BLaER1 treated with 17β-estradiol and CSF1 and Interleukin-3, amounts not matched to agents 10 nM and 100 nM (cell line): ENCODE measurements at regions not wholly inside any gene's neighbourhood (a gene's known extent, or its start where the extent isn't known, plus 50 kb on each side); places are given as distances from the start of the nearest gene placed in this dataset.

Experiments used
- H3K27ac ChIP-seq, 11 experiments: shearing (Covaris generic); formaldehyde crosslinking; 2 replicates each; pipeline ENCODE4 v1.8.1; 2022
- H3K27me3 ChIP-seq, 11 experiments: shearing (Covaris generic); formaldehyde crosslinking; 2 replicates each; pipeline ENCODE4 v1.8.1; 2022
- H3K36me3 ChIP-seq, 11 experiments: shearing (Covaris generic); formaldehyde crosslinking; 2 replicates each; pipeline ENCODE4 v1.8.1; 2022
- H3K4me1 ChIP-seq, 10 experiments: shearing (Covaris generic); formaldehyde crosslinking; 2 replicates each; pipeline ENCODE4 v1.8.1; 2022
- H3K4me2 ChIP-seq, 11 experiments: shearing (Covaris generic); formaldehyde crosslinking; 2 replicates each; pipeline ENCODE4 v1.8.1; 2022
- H3K4me3 ChIP-seq, 10 experiments: shearing (Covaris generic); formaldehyde crosslinking; 2 replicates each; pipeline ENCODE4 v1.8.1; 2022
- H3K9ac ChIP-seq, 11 experiments: shearing (Covaris generic); formaldehyde crosslinking; 2 replicates each; pipeline ENCODE4 v1.8.1; 2022
- H3K9me3 ChIP-seq, 11 experiments: shearing (Covaris generic); formaldehyde crosslinking; replicated peaks in 1 of 11; 2 replicates each; pipeline ENCODE4 v1.8.1; 2022
- H4K20me1 ChIP-seq, 11 experiments: shearing (Covaris generic); formaldehyde crosslinking; 2 replicates each; pipeline ENCODE4 v1.8.1; 2022
- Cebpa-rat ChIP-seq, 11 experiments: shearing (Covaris generic); IDR thresholded peaks; 2 replicates each; pipeline ENCODE4 v1.8.1; 2022

DNA sequence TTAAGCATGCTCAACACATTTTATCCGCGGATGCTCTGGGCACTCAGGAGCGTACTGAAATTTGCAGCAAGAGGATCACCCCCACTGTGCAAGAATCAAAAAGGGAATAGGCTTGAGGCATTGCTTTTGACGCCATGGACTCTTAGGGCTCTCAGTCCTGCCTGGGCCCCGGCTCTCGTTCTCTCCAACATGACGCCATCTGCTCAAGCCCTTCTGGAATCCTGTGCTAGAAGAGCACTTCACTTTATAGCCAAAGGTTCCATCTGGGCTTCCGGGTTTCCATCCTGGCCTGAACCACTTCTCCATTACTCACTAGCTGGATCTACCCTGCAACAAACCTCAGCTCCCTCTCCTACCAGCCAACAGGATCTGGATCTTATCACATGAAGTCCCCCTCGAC lies 105.3 kb downstream of the FOXF2 start:
- Histone ChIP-seq H3K4me2 (no peak overlapping the region), H3K4me1 (peaks cover 0 to 11% (median 0%) of the 10 kb centered on the region in 10 experiments; a peak in 5 of 20 replicates), H4K20me1 (no peaks in the 10 kb centered on the region), H3K4me3 (no peak overlapping the region), H3K9ac (no peak overlapping the region), H3K9me3 (peaks cover 0 to 15% (median 5%) of the 10 kb centered on the region in 11 experiments; a peak in 11 of 22 replicates), H3K27me3 (no peaks in the 10 kb centered on the region), H3K36me3 (no peaks in the 10 kb centered on the region), H3K27ac (no peak overlapping the region)
- TF ChIP-seq Cebpa-rat (IDR thresholded peaks at IDR 0.05): no peak

GRCh38 chr6:1495344-1495743 lies 106.0 kb downstream of the FOXF2 start:
- no peak for TF ChIP-seq Cebpa-rat (IDR thresholded peaks at IDR 0.05)
- no peak overlapping the region for H3K27ac ChIP-seq
- H3K4me2 ChIP-seq: no peak overlapping the region
- no peaks in the 10 kb centered on the region for H4K20me1 ChIP-seq
- H3K9me3 ChIP-seq: peaks cover 0 to 15% (median 5%) of the 10 kb centered on the region in 11 experiments; a peak in 11 of 22 replicates
- H3K4me1 ChIP-seq: peaks cover 0 to 9% (median 0%) of the 10 kb centered on the region in 10 experiments; a peak in 5 of 20 replicates
- no peak overlapping the region for H3K9ac ChIP-seq
- no peak overlapping the region for H3K4me3 ChIP-seq
- no peaks in the 10 kb centered on the region for H3K36me3 ChIP-seq
- no peaks in the 10 kb centered on the region for H3K27me3 ChIP-seq

DNA sequence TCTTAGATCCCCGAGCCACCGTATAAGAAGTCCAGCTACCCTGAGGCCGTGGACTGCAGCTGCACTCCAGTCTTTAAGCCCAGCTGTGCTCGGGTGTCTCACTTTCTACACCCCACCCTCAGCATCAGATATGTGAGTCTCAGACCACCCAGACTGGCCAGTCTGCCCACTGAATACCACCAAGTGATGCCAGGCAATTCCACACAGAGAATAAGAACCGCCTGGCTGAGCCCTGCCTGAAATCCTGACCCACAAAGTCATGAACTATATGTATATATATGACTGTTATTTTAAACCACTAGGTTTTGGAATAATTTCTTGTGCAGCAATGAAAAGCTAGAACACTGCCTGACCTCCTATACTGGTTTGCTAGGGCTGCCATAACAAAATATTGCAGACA lies 106.7 kb downstream of the FOXF2 start:
- no peak overlapping the region for H3K9ac ChIP-seq

GRCh38 chr6:1496836-1497760 lies 107.7 kb downstream of the FOXF2 start:
- no peaks in the 10 kb centered on the region for H3K36me3 ChIP-seq
- no peak for TF ChIP-seq Cebpa-rat (IDR thresholded peaks at IDR 0.05)
- no peak overlapping the region for H3K4me2 ChIP-seq
- H3K9me3 ChIP-seq: peaks cover 0 to 15% (median 5%) of the 10 kb centered on the region in 11 experiments; a peak in 11 of 22 replicates
- H3K4me1 ChIP-seq: no peaks in the 10 kb centered on the region
- no peaks in the 10 kb centered on the region for H3K27me3 ChIP-seq
- H3K27ac ChIP-seq: no peak overlapping the region
- no peak overlapping the region for H3K4me3 ChIP-seq
- H3K9ac ChIP-seq: no peak overlapping the region
- no peaks in the 10 kb centered on the region for H4K20me1 ChIP-seq

More for the DNA sequence above, 106.7 kb downstream of the FOXF2 start:
- Histone ChIP-seq H3K36me3 (no peaks in the 10 kb centered on the region), H3K27ac (no peak overlapping the region), H4K20me1 (no peaks in the 10 kb centered on the region), H3K4me1 (peaks cover 0 to 1% (median 0%) of the 10 kb centered on the region in 10 experiments; a peak in 3 of 20 replicates), H3K9me3 (peaks cover 0 to 15% (median 5%) of the 10 kb centered on the region in 11 experiments; a peak in 11 of 22 replicates), H3K4me3 (no peak overlapping the region), H3K27me3 (no peaks in the 10 kb centered on the region), H3K4me2 (no peak overlapping the region)
- TF ChIP-seq Cebpa-rat (IDR thresholded peaks at IDR 0.05): no peak

- no peaks in the 10 kb centered on the region for H4K20me1 ChIP-seq
- H3K36me3 ChIP-seq: no peaks in the 10 kb centered on the region
- no peak overlapping the region for H3K9ac ChIP-seq
- H3K9me3 ChIP-seq: peaks cover 0 to 15% (median 5%) of the 10 kb centered on the region in 11 experiments; a peak in 11 of 22 replicates
- H3K27ac ChIP-seq: no peak overlapping the region
- H3K4me2 ChIP-seq: no peak overlapping the region
- no peaks in the 10 kb centered on the region for H3K4me1 ChIP-seq
- no peaks in the 10 kb centered on the region for H3K27me3 ChIP-seq
- no peak for TF ChIP-seq Cebpa-rat (IDR thresholded peaks at IDR 0.05)
- no peak overlapping the region for H3K4me3 ChIP-seq
These were observed 108.4 kb downstream of the FOXF2 start for GRCh38 chr6:1497761-1498105.

DNA sequence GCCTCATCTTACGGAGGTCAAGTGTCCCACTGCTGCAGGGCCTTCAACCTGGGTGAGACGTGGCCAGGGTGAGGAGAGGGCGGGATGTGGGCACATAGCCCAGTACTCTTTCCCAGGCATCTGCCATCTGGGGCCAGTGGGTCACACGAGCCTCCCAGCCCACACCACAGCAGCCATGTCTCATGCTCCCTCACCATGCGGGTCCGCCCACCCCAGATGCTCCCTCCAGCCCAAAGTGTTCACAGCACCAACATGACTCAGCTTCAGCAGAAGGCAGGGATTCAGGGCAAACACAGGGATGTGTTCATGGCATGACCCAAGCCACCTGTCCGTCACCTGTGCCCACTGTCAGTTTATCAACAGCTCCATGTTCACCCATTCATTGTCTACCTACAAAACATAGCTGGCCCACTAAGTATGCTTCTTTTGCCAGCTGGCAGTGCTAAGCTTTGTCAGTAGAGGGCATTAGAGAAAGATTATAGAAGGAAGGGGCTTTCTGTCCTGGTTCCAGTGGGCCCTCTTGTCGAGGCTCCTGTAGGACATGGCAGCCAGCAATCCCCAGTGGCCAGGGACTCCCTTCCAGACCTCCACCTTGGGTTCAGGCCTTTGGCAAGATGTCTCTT lies 109.2 kb downstream of the FOXF2 start:
- Histone ChIP-seq H3K4me3 (no peak overlapping the region), H3K27me3 (no peaks in the 10 kb centered on the region), H3K27ac (no peak overlapping the region), H3K4me2 (no peak overlapping the region), H3K36me3 (no peaks in the 10 kb centered on the region), H3K9ac (no peak overlapping the region), H4K20me1 (no peaks in the 10 kb centered on the region), H3K4me1 (no peaks in the 10 kb centered on the region), H3K9me3 (peaks cover 0 to 15% (median 5%) of the 10 kb centered on the region in 11 experiments; a peak in 11 of 22 replicates)
- no peak for TF ChIP-seq Cebpa-rat (IDR thresholded peaks at IDR 0.05)

DNA sequence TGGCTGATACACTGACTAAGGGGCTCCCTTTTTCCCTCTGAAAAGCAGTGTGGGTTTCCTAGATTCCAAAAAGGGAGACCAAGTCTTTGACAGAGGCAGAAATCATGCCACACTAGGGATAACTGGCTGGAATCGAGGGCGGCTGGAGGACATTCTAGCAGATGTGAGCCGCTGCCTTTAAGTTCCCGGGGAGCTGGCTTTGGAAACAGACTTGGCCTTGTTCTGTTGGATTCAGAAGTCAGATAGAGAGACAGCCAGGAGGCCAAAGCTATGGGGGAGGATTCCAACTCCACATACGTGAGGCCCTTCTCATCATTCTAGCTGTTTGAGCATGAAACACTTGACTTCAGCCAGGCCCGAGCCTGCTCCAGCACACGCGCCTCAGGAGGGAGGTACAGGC lies 109.9 kb upstream of the FOXC1 start:
- Histone ChIP-seq H3K9me3 (peaks cover 0 to 15% (median 5%) of the 10 kb centered on the region in 11 experiments; a peak in 11 of 22 replicates), H3K27me3 (no peaks in the 10 kb centered on the region), H3K36me3 (no peaks in the 10 kb centered on the region), H3K9ac (no peak overlapping the region), H3K4me1 (no peaks in the 10 kb centered on the region), H3K4me3 (no peak overlapping the region), H3K27ac (no peak overlapping the region), H3K4me2 (no peak overlapping the region), H4K20me1 (no peaks in the 10 kb centered on the region)
- no peak for TF ChIP-seq Cebpa-rat (IDR thresholded peaks at IDR 0.05)

DNA sequence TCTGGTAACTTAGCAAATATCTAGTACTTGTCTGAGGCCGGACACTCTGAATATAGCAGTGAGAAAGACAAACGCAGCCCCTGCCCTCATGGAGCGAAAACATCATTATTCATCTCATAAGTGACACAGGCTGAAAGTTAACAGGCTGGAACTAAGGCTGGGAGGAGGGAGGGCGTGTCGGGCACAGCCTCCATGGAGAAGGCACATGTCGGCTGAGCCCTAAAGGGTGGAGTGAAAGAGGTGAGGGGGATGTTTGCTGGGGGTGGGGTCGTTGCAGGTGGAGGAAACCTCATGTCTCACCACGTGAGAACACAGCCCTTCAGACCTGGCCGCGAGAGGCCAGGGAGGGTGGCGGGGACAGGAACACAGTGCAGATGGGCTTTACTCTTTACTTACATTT lies 108.8 kb upstream of the FOXC1 start:
- Histone ChIP-seq H3K27ac (no peak overlapping the region), H3K27me3 (no peaks in the 10 kb centered on the region), H4K20me1 (no peaks in the 10 kb centered on the region), H3K4me2 (no peak overlapping the region), H3K9ac (no peak overlapping the region), H3K4me3 (no peak overlapping the region), H3K9me3 (peaks cover 0 to 9% (median 2%) of the 10 kb centered on the region in 11 experiments; a peak in 11 of 22 replicates), H3K36me3 (no peaks in the 10 kb centered on the region), H3K4me1 (no peaks in the 10 kb centered on the region)
- TF ChIP-seq Cebpa-rat (IDR thresholded peaks at IDR 0.05): no peak

- no peak for TF ChIP-seq Cebpa-rat (IDR thresholded peaks at IDR 0.05)
- H3K4me3 ChIP-seq: no peak overlapping the region
- H3K4me1 ChIP-seq: no peaks in the 10 kb centered on the region
- H3K9me3 ChIP-seq: no peaks in the 10 kb centered on the region
- no peak overlapping the region for H3K4me2 ChIP-seq
- no peaks in the 10 kb centered on the region for H3K27me3 ChIP-seq
- no peaks in the 10 kb centered on the region for H4K20me1 ChIP-seq
- H3K9ac ChIP-seq: no peak overlapping the region
- no peak overlapping the region for H3K27ac ChIP-seq
- no peaks in the 10 kb centered on the region for H3K36me3 ChIP-seq
These were observed 107.7 kb upstream of the FOXC1 start for GRCh38 chr6:1502041-1502440.
